HepG2 (cell line): ENCODE measurements at regions not wholly inside any gene's neighbourhood (a gene's known extent, or its start where the extent isn't known, plus 50 kb on each side); places are given as distances from the start of the nearest gene placed in this dataset.

Source experiments
- ATAC-seq: fragments of 200-7000 bp; cut with Tn5 transposase; 3 replicates; pipeline ENCODE4 v1.9.1; 2020; ENCODE audit warnings: mild to moderate bottlenecking, moderate library complexity
- BruUV-seq: library from RNA; stranded (reverse); fragments of 400-500 nt; replicated peaks from 2 replicates; lab custom pipeline; 2021; lab: Mats Ljungman, UMichigan
- CTCF ChIA-PET: fragments of 300-600 bp; formaldehyde crosslinking; extraction: SDS; loops from one replicate; lab custom pipeline; 2021; ENCODE audit warnings: low total read pairs, inconsistent platforms, low intra/inter-chr PET ratio; lab: Yijun Ruan, JAX
- POLR2A ChIA-PET: fragments of 350-600 bp; sonication (Branson Sonifier 250); formaldehyde crosslinking; loops from one replicate; lab custom pipeline; 2020; ENCODE audit warnings: antibody characterized with exemption, inconsistent platforms; lab: Yijun Ruan, JAX
- DNase-seq: peaks from one replicate; pipeline ENCODE4 v3.0.0-alpha.2; 2015; ENCODE audit warnings: low spot score
- FAIRE-seq: peaks from 3 replicates; lab custom pipeline; 2011; peaks lifted over from hg19 to GRCh38; lab: Jason Lieb, UNC
- H2AFZ ChIP-seq: one replicate; pipeline ENCODE4 v1.6.1; 2011; ENCODE audit warnings: low read length, inconsistent platforms
- H3K27ac ChIP-seq: fragments of 300-600 bp; 3 replicates; pipeline ENCODE4 v1.8.0; 2011; ENCODE audit warnings: mixed run types, mild to moderate bottlenecking, mixed read lengths, low read length, inconsistent platforms; ENCODE audit not compliant: insufficient read depth; ENCODE audit errors: extremely low read length
- H3K27me3 ChIP-seq, 2 experiments: fragments of 200-600 bp in 1 of 2; 2 replicates in 1 of 2; 3 replicates in 1 of 2; pipeline versions ENCODE4 v1.6.0 to v1.8.0; 2011; ENCODE audit warnings: low read length in 2 of 2, mild to moderate bottlenecking in 2 of 2, moderate library complexity in 2 of 2, inconsistent platforms in 1 of 2; ENCODE audit not compliant: insufficient read depth in 2 of 2, control insufficient read depth in 1 of 2
- H3K36me3 ChIP-seq, 2 experiments: fragments of 200-600 bp in 1 of 2; replicated peaks in 1 of 2; 2 replicates in 1 of 2; 3 replicates in 1 of 2; pipeline versions ENCODE4 v1.5.1 to v1.8.0; 2011; ENCODE audit warnings: low read length in 2 of 2, inconsistent platforms in 1 of 2; ENCODE audit not compliant: insufficient read depth in 2 of 2, control insufficient read depth in 1 of 2
- H3K4me1 ChIP-seq: 2 replicates; pipeline ENCODE4 v1.5.1; 2012; ENCODE audit warnings: low read length, inconsistent platforms; ENCODE audit not compliant: insufficient read depth
- H3K4me2 ChIP-seq: 2 replicates; pipeline ENCODE4 v1.6.0; 2011; ENCODE audit warnings: low read depth, low read length, inconsistent platforms
- H3K4me3 ChIP-seq, 3 experiments: fragments of 200-600 bp in 1 of 3; sonication (generic), shearing (Covaris generic) in 1 of 3; replicated peaks in 1 of 3; 2 replicates each; pipeline ENCODE4 v1.5.1; 2011 to 2016; ENCODE audit warnings: low read length in 3 of 3, inconsistent platforms in 2 of 3, low read depth in 2 of 3, mild to moderate bottlenecking in 2 of 3, control low read depth in 1 of 3, mixed read lengths in 1 of 3; ENCODE audit not compliant: insufficient read depth in 1 of 3
- H3K79me2 ChIP-seq: one replicate; pipeline ENCODE4 v1.6.1; 2011; ENCODE audit warnings: low read length, inconsistent platforms; ENCODE audit not compliant: insufficient read depth
- H3K9ac ChIP-seq: 2 replicates; pipeline ENCODE4 v1.6.0; 2011; ENCODE audit warnings: mild to moderate bottlenecking, low read depth, low read length, inconsistent platforms; ENCODE audit not compliant: insufficient read depth
- H3K9me3 ChIP-seq: 2 replicates; pipeline ENCODE4 v1.5.1; 2012; ENCODE audit warnings: mild to moderate bottlenecking, low read length
- H4K20me1 ChIP-seq: 2 replicates; pipeline ENCODE4 v1.6.0; 2011; ENCODE audit warnings: inconsistent platforms, mild to moderate bottlenecking, low read length, moderate library complexity; ENCODE audit not compliant: insufficient read depth
- ATF7 ChIP-seq, 2 experiments: fragments of 450-650 bp in 1 of 2; sonication (generic) in 1 of 2; formaldehyde crosslinking in 1 of 2; IDR thresholded peaks; 2 replicates each; pipeline versions ENCODE4 v1.4.0 to v1.6.1; 2016 to 2020; ENCODE audit warnings: antibody characterized with exemption in 1 of 2, mild to moderate bottlenecking in 1 of 2, missing genetic modification reagents in 1 of 2
- BRCA1 ChIP-seq: sonication (generic); formaldehyde crosslinking; IDR thresholded peaks from 2 replicates; pipeline ENCODE4 v1.4.0; 2020; ENCODE audit warnings: missing genetic modification reagents
- CREB1 ChIP-seq, 2 experiments: fragments of 450-650 bp in 1 of 2; IDR thresholded peaks; 2 replicates each; pipeline ENCODE4 v1.6.1; 2016 to 2017; ENCODE audit warnings: control low read depth in 1 of 2, mild to moderate bottlenecking in 1 of 2, missing compliant biosample characterization in 1 of 2, missing genetic modification characterization in 1 of 2
- GLI4 ChIP-seq: sonication (generic); formaldehyde crosslinking; IDR thresholded peaks from 2 replicates; pipeline ENCODE4 v1.5.1; 2020; ENCODE audit warnings: missing genetic modification reagents, mild to moderate bottlenecking, moderate library complexity, borderline replicate concordance
- HOXA5 ChIP-seq: sonication (generic); formaldehyde crosslinking; IDR thresholded peaks from 2 replicates; pipeline ENCODE4 v1.4.0; 2020; ENCODE audit warnings: missing genetic modification reagents
- MAZ ChIP-seq, 2 experiments: sonication (generic) in 1 of 2; formaldehyde crosslinking in 1 of 2; IDR thresholded peaks; 2 replicates each; pipeline versions ENCODE4 v1.5.0 to v1.6.1; 2012 to 2020; ENCODE audit warnings: low read depth in 2 of 2, mild to moderate bottlenecking in 2 of 2, borderline replicate concordance in 1 of 2, improper control_type of control experiment in 1 of 2, low read length in 1 of 2, missing genetic modification reagents in 1 of 2, moderate library complexity in 1 of 2
- SMC3 ChIP-seq: IDR thresholded peaks from 2 replicates; pipeline ENCODE4 v1.6.1; 2011; ENCODE audit warnings: low read length, improper control_type of control experiment
- ZBED4 ChIP-seq: sonication (generic); formaldehyde crosslinking; IDR thresholded peaks from 2 replicates; pipeline ENCODE4 v1.4.0; 2020; ENCODE audit warnings: missing genetic modification reagents, borderline replicate concordance
- ZNF737 ChIP-seq: sonication (generic); formaldehyde crosslinking; IDR thresholded peaks from 2 replicates; pipeline ENCODE4 v1.5.0; 2020; ENCODE audit warnings: missing genetic modification reagents, mild to moderate bottlenecking, borderline replicate concordance
- ZSCAN5A ChIP-seq: sonication (generic); formaldehyde crosslinking; IDR thresholded peaks from 2 replicates; pipeline ENCODE4 v1.8.0; 2022; ENCODE audit warnings: mild to moderate bottlenecking, missing genetic modification reagents, borderline replicate concordance
- WGBS: methylation state at CpG from one replicate; pipeline ENCODE4 v1.1.6; 2017; ENCODE audit warnings: low lambda C conversion rate; 5-methylcytosine and 5-hydroxymethylcytosine counted together
- in situ Hi-C: cut with HindIII; loops from 2 replicates; pipeline ENCODE4 v1.10.0; 2017; ENCODE audit warnings: low pct_unique_long_range_greater_than_20kb; ENCODE audit not compliant: extremely low pct_ligation_motif_present
- intact Hi-C: fragments of 100-400 bp; cut with micrococcal nuclease; formaldehyde crosslinking; loops from one replicate; pipeline ENCODE4 v1.10.0; 2022; ENCODE audit not compliant: unreplicated experiment
- TF ChIP-seq, protein P1 (sequence below): sonication (generic); formaldehyde crosslinking; IDR thresholded peaks from 2 replicates; pipeline ENCODE4 v1.4.0; 2020; ENCODE audit warnings: missing genetic modification reagents
- TF ChIP-seq, protein P2 (sequence below): sonication (generic); formaldehyde crosslinking; IDR thresholded peaks from 2 replicates; pipeline ENCODE4 v1.8.0; 2022; ENCODE audit warnings: missing genetic modification reagents, mild to moderate bottlenecking, borderline replicate concordance

GRCh38 chr7:121624958-121625357, 228.8 kb upstream of the FAM3C start:
- CTCF ChIA-PET, result no interaction called here
- Histone ChIP-seq H3K36me3 (no peaks in the 10 kb centered on the region), H3K4me3 (no peak overlapping the region), H2AFZ (no peak overlapping the region), H4K20me1 (no peaks in the 10 kb centered on the region), H3K27me3 (no peaks in the 10 kb centered on the region; a peak in 1 of 5 replicates), H3K4me2 (no peak overlapping the region), H3K4me1 (no peaks in the 10 kb centered on the region), H3K9me3 (no peaks in the 10 kb centered on the region), H3K9ac (no peak overlapping the region), H3K79me2 (no peaks in the 10 kb centered on the region), H3K27ac (no peak overlapping the region)
- POLR2A ChIA-PET, result no interaction called here
- in situ Hi-C loops (no loop called here), intact Hi-C loops (no loop called here)
- DNase-seq (no peak), ATAC-seq (no peak), FAIRE-seq (no peak)
- 0% methylated on average over 3 of the region's 3 CpGs for WGBS
- no TSS peak for BruUV-seq
- TF ChIP-seq SMC3 (no peak), ZBED4 (CRISPR knock-in tag) (no peak), CREB1 (IDR thresholded peaks at IDR 0.05) (peak; percentile 73), CREB1 (CRISPR knock-in tag; IDR thresholded peaks at IDR 0.05) (no peak), HOXA5 (CRISPR knock-in tag) (no peak), ZNF737 (CRISPR knock-in tag) (no peak), ZSCAN5A (CRISPR knock-in tag) (no peak), MAZ (IDR thresholded peaks at IDR 0.05; ENCODE audit: borderline replicate concordance, low read depth, low read length) (no peak), MAZ (CRISPR knock-in tag; IDR thresholded peaks at IDR 0.05; ENCODE audit: low read depth) (no peak), GLI4 (CRISPR knock-in tag) (no peak), ATF7 (IDR thresholded peaks at IDR 0.05) (peak; percentile 69), ATF7 (CRISPR knock-in tag; IDR thresholded peaks at IDR 0.05) (no peak), BRCA1 (no peak)
- TF ChIP-seq, protein P1, sequence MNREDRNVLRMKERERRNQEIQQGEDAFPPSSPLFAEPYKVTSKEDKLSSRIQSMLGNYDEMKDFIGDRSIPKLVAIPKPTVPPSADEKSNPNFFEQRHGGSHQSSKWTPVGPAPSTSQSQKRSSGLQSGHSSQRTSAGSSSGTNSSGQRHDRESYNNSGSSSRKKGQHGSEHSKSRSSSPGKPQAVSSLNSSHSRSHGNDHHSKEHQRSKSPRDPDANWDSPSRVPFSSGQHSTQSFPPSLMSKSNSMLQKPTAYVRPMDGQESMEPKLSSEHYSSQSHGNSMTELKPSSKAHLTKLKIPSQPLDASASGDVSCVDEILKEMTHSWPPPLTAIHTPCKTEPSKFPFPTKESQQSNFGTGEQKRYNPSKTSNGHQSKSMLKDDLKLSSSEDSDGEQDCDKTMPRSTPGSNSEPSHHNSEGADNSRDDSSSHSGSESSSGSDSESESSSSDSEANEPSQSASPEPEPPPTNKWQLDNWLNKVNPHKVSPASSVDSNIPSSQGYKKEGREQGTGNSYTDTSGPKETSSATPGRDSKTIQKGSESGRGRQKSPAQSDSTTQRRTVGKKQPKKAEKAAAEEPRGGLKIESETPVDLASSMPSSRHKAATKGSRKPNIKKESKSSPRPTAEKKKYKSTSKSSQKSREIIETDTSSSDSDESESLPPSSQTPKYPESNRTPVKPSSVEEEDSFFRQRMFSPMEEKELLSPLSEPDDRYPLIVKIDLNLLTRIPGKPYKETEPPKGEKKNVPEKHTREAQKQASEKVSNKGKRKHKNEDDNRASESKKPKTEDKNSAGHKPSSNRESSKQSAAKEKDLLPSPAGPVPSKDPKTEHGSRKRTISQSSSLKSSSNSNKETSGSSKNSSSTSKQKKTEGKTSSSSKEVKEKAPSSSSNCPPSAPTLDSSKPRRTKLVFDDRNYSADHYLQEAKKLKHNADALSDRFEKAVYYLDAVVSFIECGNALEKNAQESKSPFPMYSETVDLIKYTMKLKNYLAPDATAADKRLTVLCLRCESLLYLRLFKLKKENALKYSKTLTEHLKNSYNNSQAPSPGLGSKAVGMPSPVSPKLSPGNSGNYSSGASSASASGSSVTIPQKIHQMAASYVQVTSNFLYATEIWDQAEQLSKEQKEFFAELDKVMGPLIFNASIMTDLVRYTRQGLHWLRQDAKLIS, result no peak
- TF ChIP-seq, protein P2, sequence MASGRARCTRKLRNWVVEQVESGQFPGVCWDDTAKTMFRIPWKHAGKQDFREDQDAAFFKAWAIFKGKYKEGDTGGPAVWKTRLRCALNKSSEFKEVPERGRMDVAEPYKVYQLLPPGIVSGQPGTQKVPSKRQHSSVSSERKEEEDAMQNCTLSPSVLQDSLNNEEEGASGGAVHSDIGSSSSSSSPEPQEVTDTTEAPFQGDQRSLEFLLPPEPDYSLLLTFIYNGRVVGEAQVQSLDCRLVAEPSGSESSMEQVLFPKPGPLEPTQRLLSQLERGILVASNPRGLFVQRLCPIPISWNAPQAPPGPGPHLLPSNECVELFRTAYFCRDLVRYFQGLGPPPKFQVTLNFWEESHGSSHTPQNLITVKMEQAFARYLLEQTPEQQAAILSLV, result no peak
